Neural crest cell (in vitro differentiated cells): ENCODE measurements at regions not wholly inside any gene's neighbourhood (a gene's known extent, or its start where the extent isn't known, plus 50 kb on each side); places are given as distances from the start of the nearest gene placed in this dataset.

Source experiments
- DNase-seq: peaks from one replicate; pipeline ENCODE4 v3.0.0; 2021; ENCODE audit warnings: low read depth, mixed read lengths, low spot score
- H3K27ac Mint-ChIP-seq: one replicate; pipeline ENCODE4 v1.8.0; 2021; ENCODE audit warnings: mild to moderate bottlenecking, mixed read lengths; ENCODE audit not compliant: unreplicated experiment
- H3K27me3 Mint-ChIP-seq: 2 replicates; pipeline ENCODE4 v1.8.0; 2021; ENCODE audit warnings: low read depth, mild to moderate bottlenecking, mixed read lengths
- H3K36me3 Mint-ChIP-seq: 2 replicates; pipeline ENCODE4 v1.8.0; 2021; ENCODE audit warnings: low read depth, mild to moderate bottlenecking, mixed read lengths
- H3K4me1 Mint-ChIP-seq: 2 replicates; pipeline ENCODE4 v1.8.0; 2021; ENCODE audit warnings: mixed read lengths
- H3K4me3 Mint-ChIP-seq: one replicate; pipeline ENCODE4 v1.8.0; 2021; ENCODE audit warnings: mild to moderate bottlenecking, mixed read lengths
- H3K9me3 Mint-ChIP-seq: 2 replicates; pipeline ENCODE4 v1.8.0; 2021; ENCODE audit warnings: mixed read lengths
- CTCF ChIP-seq: fragments of 200-600 bp; sonication (generic); conservative IDR thresholded peaks from 2 replicates; pipeline ENCODE4 v1.5.0; 2021; ENCODE audit warnings: antibody characterized with exemption, mild to moderate bottlenecking

GRCh38 chr5:9692576-9692975 lies 62.4 kb upstream of the TAS2R1 start:
- Mint-ChIP-seq H3K4me3 (no peak overlapping the region), H3K4me1 (peaks cover 8% of the 10 kb centered on the region), H3K9me3 (peaks cover 2% of the 10 kb centered on the region), H3K36me3 (no peaks in the 10 kb centered on the region), H3K27ac (no peak overlapping the region), H3K27me3 (no peaks in the 10 kb centered on the region)
- no peak for DNase-seq
- TF ChIP-seq CTCF: no peak

GRCh38 chr5:9691261-9691660 lies 61.1 kb upstream of the TAS2R1 start:
- no peak for DNase-seq
- no peak for TF ChIP-seq CTCF
- Mint-ChIP-seq H3K4me1 (peaks cover 11% of the 10 kb centered on the region), H3K9me3 (peaks cover 5% of the 10 kb centered on the region), H3K4me3 (no peak overlapping the region), H3K27ac (no peak overlapping the region), H3K36me3 (no peaks in the 10 kb centered on the region), H3K27me3 (no peaks in the 10 kb centered on the region)

- Mint-ChIP-seq H3K27me3 (no peaks in the 10 kb centered on the region), H3K27ac (no peak overlapping the region), H3K36me3 (no peaks in the 10 kb centered on the region), H3K4me1 (peaks cover 13% of the 10 kb centered on the region), H3K9me3 (peaks cover 5% of the 10 kb centered on the region), H3K4me3 (no peak overlapping the region)
- no peak for DNase-seq
- TF ChIP-seq CTCF: no peak
These were observed 60.6 kb upstream of the TAS2R1 start for GRCh38 chr5:9690751-9691150.

- no peaks in the 10 kb centered on the region for H3K36me3 Mint-ChIP-seq
- TF ChIP-seq CTCF: no peak
- H3K27ac Mint-ChIP-seq: no peak overlapping the region
- no peak overlapping the region for H3K4me3 Mint-ChIP-seq
- no peak for DNase-seq
- peaks cover 5% of the 10 kb centered on the region for H3K9me3 Mint-ChIP-seq
- H3K4me1 Mint-ChIP-seq: peaks cover 13% of the 10 kb centered on the region
- no peaks in the 10 kb centered on the region for H3K27me3 Mint-ChIP-seq
These were observed 56.1 kb upstream of the TAS2R1 start for GRCh38 chr5:9686216-9686615.

GRCh38 chr5:9681706-9682105 lies 51.6 kb upstream of the TAS2R1 start:
- H3K9me3 Mint-ChIP-seq: peaks cover 10% of the 10 kb centered on the region
- H3K4me1 Mint-ChIP-seq: peaks cover 5% of the 10 kb centered on the region
- H3K27ac Mint-ChIP-seq: no peak overlapping the region
- peaks cover 6% of the 10 kb centered on the region for H3K36me3 Mint-ChIP-seq
- H3K4me3 Mint-ChIP-seq: no peak overlapping the region
- no peak for DNase-seq
- TF ChIP-seq CTCF: no peak
- H3K27me3 Mint-ChIP-seq: no peaks in the 10 kb centered on the region
